ENCODE measurements at regions not wholly inside any gene's neighbourhood (a gene's known extent, or its start where the extent isn't known, plus 50 kb on each side); places are given as distances from the start of the nearest gene placed in this dataset.

DNA sequence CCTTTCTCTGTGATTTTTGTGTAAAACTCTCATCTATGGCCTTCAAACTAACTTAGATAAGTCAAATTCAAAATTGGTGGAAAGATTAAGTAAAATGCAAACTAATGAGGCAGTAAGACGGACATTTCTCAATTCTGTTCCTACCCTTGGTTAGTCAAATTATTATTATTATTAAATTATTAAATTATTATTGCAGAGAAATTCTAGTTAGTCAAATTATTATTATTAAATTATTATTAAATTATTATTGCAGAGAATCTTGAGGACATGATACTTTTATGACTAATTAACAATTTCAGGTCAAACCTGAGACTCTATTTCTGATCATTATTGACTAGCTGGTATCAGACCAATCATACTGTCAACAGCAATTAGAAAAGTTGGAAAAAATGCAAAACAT lies 845.0 kb upstream of the NECTIN3 start:
- TF ChIP-seq, protein P1, sequence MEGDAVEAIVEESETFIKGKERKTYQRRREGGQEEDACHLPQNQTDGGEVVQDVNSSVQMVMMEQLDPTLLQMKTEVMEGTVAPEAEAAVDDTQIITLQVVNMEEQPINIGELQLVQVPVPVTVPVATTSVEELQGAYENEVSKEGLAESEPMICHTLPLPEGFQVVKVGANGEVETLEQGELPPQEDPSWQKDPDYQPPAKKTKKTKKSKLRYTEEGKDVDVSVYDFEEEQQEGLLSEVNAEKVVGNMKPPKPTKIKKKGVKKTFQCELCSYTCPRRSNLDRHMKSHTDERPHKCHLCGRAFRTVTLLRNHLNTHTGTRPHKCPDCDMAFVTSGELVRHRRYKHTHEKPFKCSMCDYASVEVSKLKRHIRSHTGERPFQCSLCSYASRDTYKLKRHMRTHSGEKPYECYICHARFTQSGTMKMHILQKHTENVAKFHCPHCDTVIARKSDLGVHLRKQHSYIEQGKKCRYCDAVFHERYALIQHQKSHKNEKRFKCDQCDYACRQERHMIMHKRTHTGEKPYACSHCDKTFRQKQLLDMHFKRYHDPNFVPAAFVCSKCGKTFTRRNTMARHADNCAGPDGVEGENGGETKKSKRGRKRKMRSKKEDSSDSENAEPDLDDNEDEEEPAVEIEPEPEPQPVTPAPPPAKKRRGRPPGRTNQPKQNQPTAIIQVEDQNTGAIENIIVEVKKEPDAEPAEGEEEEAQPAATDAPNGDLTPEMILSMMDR (conservative IDR thresholded peaks at IDR 0.05; ENCODE audit: low read length): no peak
- no peak for TF ChIP-seq EZH2phosphoT487 (IDR thresholded peaks at IDR 0.05; ENCODE audit: borderline replicate concordance, low read depth, low read length)
